ENCODE measurements at regions not wholly inside any gene's neighbourhood (a gene's known extent, or its start where the extent isn't known, plus 50 kb on each side); places are given as distances from the start of the nearest gene placed in this dataset.

DNA sequence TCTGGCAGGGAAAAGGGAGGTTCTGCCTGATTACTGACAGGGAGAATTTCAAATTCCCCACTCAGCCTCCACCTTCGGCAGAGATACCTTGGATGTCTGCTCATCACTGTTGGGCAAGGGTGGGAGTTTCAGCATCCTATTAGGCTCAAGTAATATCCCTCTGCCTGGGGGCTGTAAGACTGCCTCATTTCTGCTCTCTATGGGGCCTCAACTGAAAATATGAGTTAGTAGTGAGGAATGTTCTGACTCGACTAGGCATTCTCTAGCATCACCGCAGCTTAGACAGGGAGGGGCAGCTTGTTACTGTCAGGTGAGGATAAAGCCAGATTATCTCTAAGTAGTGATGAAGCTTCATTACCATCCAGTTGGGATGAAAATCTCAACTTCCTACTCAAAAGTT, 87.7 kb upstream of the LRP1B start:
- TF ChIP-seq POLR2AphosphoS5 (IDR thresholded peaks at IDR 0.05; ENCODE audit: low read depth, low read length) (no peak), FOXP2 (optimal IDR thresholded peaks at IDR 0.05; ENCODE audit: borderline replicate concordance, extremely low read depth, extremely low read length, insufficient read depth) (no peak), TAF1 (IDR thresholded peaks at IDR 0.05; ENCODE audit: borderline replicate concordance, insufficient read depth, low read length) (no peak), REST (IDR thresholded peaks at IDR 0.05; ENCODE audit: insufficient read depth in 1 of 2, low read depth in 2 of 2, low read length in 2 of 2) (no peak), SIN3A (IDR thresholded peaks at IDR 0.05; ENCODE audit: borderline replicate concordance, insufficient read depth, low read length) (no peak)
